HG02763 (cell line): ENCODE measurements at regions not wholly inside any gene's neighbourhood (a gene's known extent, or its start where the extent isn't known, plus 50 kb on each side); places are given as distances from the start of the nearest gene placed in this dataset.
"Not testable (repeated sequence)": the region's sequence is repeated elsewhere in the genome, so short reads cannot be mapped to it uniquely, and the experiment has no call there.

Experiments used
- ATAC-seq: cut with Tn5 transposase; IDR thresholded peaks from one replicate; pipeline ENCODE4 v1.9.1; 2021; ENCODE audit warnings: mild to moderate bottlenecking, moderate library complexity; ENCODE audit not compliant: unreplicated experiment

DNA sequence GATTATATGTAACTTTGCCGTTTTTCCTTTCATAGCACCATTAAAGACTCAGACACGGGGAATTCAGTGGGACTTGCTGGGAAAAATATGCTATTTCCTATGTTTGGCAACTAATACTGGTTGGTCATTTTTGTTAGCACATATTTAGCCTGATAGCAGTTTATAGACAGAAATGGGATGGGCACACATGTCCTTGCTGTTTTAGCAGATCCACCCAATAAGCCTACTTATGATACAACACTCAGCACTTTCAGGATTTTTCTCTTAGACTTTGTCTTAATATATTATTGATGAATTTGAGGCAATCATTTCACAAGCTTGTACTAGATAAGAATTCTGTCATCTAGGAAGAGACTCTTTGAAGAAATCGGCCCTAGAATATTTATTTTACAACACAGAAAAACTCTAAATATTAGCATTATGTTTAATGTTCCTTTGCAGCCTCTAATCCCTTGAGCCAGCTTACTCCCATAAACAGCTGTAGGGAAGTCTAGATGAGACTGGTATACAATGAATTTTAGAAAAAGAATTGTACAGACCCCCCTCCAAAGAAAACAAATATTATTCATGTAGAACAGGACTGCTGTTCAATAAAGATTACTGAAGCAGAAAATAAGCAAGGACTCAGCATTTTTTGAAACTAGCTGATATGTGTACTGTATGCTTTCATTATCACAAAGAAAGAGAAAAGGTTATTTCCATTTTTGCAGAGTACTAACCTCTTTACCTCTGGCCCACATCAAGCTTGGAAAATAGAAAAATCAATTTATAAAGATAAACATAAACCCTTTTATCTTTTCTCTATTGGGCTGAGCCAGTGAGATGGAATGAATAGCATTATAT lies 656.8 kb upstream of the SGO1 start:
- ATAC-seq, result no peak

- no peak for ATAC-seq
Measured at GRCh38 chr3:20842002-20842401, 656.0 kb upstream of the SGO1 start.

DNA sequence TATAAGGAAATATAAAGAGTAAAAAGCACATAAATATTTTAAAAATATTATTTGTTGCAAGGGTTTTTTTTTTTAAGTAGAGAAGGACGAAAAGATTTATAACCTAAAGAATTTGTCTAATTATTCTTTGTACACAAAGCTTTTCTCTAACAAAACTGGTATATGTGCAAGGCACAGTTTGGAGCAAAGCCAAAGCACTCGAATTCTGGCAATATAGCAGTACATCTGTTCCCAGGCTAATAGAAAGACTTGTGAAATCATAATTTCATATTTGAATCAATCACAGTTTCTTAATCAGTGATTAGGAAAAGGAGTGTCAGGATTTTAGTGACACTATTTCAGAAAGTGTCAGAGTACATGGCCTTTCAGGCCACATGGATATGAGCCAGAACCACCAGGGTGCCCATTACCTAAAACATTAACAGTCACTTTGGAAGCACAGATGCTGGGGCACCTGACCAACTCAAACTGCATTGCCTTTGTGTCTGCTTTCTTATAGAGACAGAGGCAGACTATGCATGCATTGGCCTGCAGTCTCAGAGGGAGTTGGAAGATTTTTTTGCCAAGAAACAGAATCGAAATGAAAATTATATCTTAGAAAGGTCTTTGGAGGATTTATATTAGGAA lies 651.8 kb upstream of the SGO1 start:
- ATAC-seq, result no peak

DNA sequence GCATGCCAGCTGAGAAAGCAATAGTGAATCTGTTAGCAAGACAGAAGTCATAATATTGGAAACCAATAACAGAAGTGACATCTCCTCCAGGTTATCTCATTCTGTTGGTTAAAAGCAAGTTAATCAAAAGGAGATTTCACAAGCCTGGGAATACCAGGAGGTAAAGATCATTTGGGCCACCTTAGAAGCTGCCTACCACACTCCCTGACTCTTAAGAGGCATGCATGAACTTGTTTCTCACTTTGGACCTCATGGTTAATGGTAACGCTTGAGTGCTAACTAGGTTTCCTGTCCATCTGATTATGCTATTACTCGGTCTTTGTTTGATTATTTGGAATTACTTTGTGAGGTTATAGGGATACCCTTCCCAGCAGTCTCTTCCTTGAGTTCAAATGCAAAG lies 650.8 kb upstream of the SGO1 start:
- ATAC-seq, result no peak

DNA sequence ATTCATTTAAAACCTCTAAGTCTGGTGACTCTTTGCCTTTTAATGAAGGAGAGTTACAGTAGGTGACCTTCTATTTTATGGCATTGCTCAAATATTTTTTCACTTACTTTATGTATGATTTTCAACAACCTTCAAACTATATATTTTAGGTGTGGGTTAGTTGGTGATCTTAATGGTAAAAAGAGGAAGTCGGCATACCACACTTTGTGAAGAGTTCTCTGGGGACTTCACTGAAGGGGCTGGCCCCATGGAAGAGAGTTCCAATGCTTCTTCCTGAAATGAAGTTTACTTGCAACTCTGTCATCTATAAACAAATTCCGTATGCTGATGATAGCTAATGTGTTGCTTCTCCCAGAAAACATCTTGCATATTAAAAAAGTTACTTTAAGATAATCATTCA lies 647.0 kb upstream of the SGO1 start:
- ATAC-seq, result no peak

GRCh38 chr3:20822251-20822650 lies 636.2 kb upstream of the SGO1 start:
- ATAC-seq, result no peak

DNA sequence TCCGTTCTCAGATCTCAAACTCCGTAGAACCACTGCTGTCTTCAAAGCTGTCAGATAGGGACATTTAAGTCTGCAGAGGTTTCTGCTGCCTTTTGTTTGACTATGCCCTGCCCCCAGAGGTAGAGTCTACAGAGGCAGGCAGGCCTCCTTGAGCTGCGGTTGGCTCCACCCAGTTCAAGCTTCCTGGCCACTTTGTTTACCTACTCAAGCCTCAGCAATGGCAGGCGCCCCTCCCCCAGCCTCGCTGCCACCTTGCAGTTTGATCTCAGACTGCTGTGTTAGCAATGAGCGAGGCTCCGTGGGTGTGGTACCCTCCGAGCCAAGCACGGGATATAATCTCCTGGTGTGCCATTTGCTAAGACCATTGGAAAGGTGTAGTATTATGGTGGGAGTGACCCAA lies 634.9 kb upstream of the SGO1 start:
- ATAC-seq, result not testable (repeated sequence)

- no peak for ATAC-seq
Measured at GRCh38 chr3:20811631-20812030, 625.6 kb upstream of the SGO1 start.

- ATAC-seq, result no peak
Measured at GRCh38 chr3:20811006-20811405, 625.0 kb upstream of the SGO1 start.

- ATAC-seq, result no peak
Measured at GRCh38 chr3:20810555-20810954, 624.5 kb upstream of the SGO1 start.

DNA sequence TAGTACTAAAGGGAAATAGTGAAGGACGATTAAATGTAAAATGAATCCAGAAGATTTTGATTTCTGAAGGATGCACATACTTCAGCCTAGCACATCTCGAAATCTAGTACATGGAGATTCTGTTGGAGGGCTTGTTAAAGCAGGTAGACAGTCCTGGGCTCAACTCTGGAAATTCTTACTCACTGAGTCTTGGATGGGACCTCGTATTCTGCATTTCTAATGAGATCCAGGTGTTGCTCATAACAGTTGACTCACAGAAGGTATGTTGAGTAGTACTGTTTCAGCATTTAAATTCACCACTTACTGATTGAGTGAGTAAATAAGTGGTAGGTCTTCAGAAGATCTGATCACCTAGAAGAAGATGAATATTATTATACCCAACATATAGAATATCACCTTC lies 623.4 kb upstream of the SGO1 start:
- ATAC-seq, result no peak

DNA sequence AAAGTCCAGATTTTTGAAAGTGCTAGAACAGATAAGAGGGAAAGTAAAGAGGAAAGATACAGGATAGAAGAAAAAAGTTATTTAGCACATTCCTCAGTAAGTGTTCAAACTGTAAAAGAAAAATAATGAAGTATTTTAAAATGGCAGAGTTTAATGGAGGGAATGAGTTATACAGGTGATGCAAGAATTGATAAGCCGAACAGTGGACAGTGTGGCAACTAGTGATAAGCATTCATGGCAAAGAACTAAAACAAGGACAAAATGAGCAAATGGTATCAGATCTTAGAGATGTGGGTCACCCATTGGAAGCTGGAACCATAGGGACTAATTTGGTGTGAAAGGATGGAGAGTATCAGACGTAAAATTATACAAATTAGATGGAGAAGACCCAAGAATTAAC lies 622.9 kb upstream of the SGO1 start:
- no peak for ATAC-seq

- no peak for ATAC-seq
Measured at GRCh38 chr3:20798666-20799065, 612.7 kb upstream of the SGO1 start.

DNA sequence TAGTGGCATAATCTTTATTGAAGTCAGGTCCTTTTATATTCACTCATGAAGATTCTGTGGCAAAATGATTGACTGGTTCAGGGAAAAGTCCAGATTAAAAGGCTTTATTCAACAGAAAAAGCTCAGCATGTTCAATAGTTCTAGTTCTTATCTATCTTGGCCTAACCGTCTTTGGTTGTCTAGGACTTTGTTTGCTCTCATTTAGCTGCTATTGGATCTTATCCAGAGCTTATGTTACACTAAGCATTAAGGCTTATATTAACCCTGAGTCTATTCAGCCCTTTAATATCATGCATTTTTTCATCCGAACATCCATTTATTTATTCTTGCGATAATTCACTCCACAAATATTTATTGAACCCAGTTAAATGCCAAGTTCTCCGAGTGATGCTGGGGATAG lies 601.0 kb upstream of the SGO1 start:
- ATAC-seq, result no peak

- ATAC-seq, result no peak
Measured at GRCh38 chr3:20776692-20777091, 590.7 kb upstream of the SGO1 start.

- no peak for ATAC-seq
Measured at GRCh38 chr3:20776286-20776685, 590.3 kb upstream of the SGO1 start.

- ATAC-seq, result no peak
Measured at GRCh38 chr3:20773320-20773984, 587.4 kb upstream of the SGO1 start.

DNA sequence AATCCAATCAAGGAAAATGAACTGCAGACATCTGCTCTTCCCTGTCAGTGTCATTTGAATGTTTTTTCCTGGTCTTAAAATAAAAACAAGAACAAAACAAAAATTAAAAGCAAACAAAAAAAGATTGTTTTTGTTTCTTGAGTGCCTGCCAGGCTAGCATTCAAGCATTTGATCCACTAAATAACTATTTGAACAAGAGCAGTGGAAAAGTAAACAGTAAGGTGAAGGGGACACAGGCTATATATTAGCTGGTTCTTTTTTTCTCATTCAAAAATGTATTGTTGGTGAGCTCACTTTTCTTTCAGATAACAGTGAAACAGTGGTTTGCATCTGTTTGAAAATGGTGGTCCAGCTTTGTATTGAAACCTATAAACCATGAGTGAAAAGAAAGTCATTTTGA lies 586.9 kb upstream of the SGO1 start:
- ATAC-seq, result no peak

GRCh38 chr3:20769430-20769829 lies 583.4 kb upstream of the SGO1 start:
- ATAC-seq, result no peak

DNA sequence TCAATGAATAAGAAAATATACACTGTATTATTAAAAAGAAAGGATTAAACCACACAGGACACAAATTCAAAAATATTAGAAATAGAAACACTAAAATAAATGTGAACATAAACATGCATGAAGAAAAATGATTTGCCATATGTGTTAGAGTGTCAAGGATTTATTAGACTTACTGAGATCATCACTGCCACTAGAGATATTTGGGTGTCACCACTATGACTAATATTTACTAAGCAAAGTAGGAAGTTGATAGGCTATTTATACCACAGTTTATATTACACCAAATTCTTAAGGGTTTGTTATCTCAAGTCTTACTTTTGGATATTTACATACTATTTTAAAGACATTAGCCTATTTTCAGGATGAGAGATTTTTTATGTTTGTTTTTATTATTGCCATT lies 575.0 kb upstream of the SGO1 start:
- no peak for ATAC-seq

DNA sequence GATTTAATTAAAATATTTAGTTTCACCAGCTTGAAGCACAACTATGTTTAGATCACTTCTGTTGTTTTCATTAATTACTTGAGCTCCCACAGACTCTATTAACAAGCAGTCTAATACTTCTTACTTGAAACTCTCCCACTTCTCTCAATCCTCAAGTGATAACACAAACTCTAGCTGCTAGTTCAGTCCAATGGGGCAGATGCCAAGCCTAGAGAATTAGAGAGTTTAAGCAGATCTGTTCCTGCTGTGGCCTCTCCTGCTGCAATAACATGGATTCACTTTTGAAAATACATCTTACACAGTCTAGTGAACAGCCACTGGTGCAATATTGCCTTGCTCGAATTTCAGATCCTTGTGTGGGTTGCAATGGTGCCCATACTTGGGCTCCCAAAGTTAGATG lies 566.4 kb upstream of the SGO1 start:
- ATAC-seq, result no peak

- no peak for ATAC-seq
Measured at GRCh38 chr3:20751296-20751695, 565.3 kb upstream of the SGO1 start.
